OCI-LY3 (cell line): ENCODE measurements at regions not wholly inside any gene's neighbourhood (a gene's known extent, or its start where the extent isn't known, plus 50 kb on each side); places are given as distances from the start of the nearest gene placed in this dataset.

Experiments used
- H2AFZ ChIP-seq: fragments of 200-600, 300-600 bp; shearing (Covaris generic); 2 replicates; pipeline ENCODE4 v1.6.0; 2014; ENCODE audit warnings: antibody characterized with exemption, low read depth, low read length
- H3K27ac ChIP-seq: fragments of 200-600, 300-600 bp; sonication (generic); 2 replicates; pipeline ENCODE4 v1.5.1; 2014; ENCODE audit warnings: mild to moderate bottlenecking, low read length, moderate library complexity, mixed read lengths
- H3K27me3 ChIP-seq: fragments of 200-600, 300-600 bp; sonication (generic); 2 replicates; pipeline ENCODE4 v1.6.1; 2014; ENCODE audit warnings: low read depth, low read length, mixed read lengths
- H3K36me3 ChIP-seq: fragments of 200-600, 300-600 bp; sonication (generic); replicated peaks from 2 replicates; pipeline ENCODE3; 2014; ENCODE audit warnings: low read depth, low read length, mixed read lengths
- H3K4me1 ChIP-seq: fragments of 300-600, 200-600 bp; sonication (generic); 2 replicates; pipeline ENCODE4 v1.6.1; 2014; ENCODE audit warnings: low read length, mixed read lengths
- H3K4me2 ChIP-seq: fragments of 200-600, 300-600 bp; sonication (generic); 2 replicates; pipeline ENCODE4 v1.6.1; 2014; ENCODE audit warnings: low read length, mixed read lengths
- H3K4me3 ChIP-seq: fragments of 300-600, 200-600 bp; sonication (generic); 2 replicates; pipeline ENCODE4 v1.5.1; 2014; ENCODE audit warnings: antibody characterized with exemption, mild to moderate bottlenecking, low read length, moderate library complexity
- H3K79me2 ChIP-seq: fragments of 300-600, 200-600 bp; shearing (Covaris generic); 2 replicates; pipeline ENCODE4 v1.6.1; 2014; ENCODE audit warnings: mild to moderate bottlenecking, low read length, mixed read lengths
- H3K9ac ChIP-seq: fragments of 300-600, 200-600 bp; shearing (Covaris generic); 2 replicates; pipeline ENCODE4 v1.6.0; 2014; ENCODE audit warnings: mild to moderate bottlenecking, low read length, moderate library complexity
- H3K9me3 ChIP-seq: fragments of 200-600, 300-600 bp; shearing (Covaris generic); 2 replicates; pipeline ENCODE4 v1.6.1; 2014; ENCODE audit warnings: low read length, mixed read lengths; ENCODE audit not compliant: insufficient read depth
- H4K20me1 ChIP-seq: fragments of 200-600, 300-600 bp; sonication (generic); 2 replicates; pipeline ENCODE4 v1.6.1; 2016; ENCODE audit warnings: low read length, mixed read lengths; ENCODE audit not compliant: insufficient read depth
- EZH2phosphoT487 ChIP-seq: fragments of 200-600 bp; shearing (Covaris generic); IDR thresholded peaks from 2 replicates; pipeline ENCODE4 v1.6.1; 2018; ENCODE audit warnings: antibody characterized with exemption, mixed run types, low read depth
- TF ChIP-seq, protein P1 (sequence below): fragments of 200-600, 300-600 bp; sonication (generic); IDR thresholded peaks from 2 replicates; pipeline ENCODE4 v1.5.1; 2014; ENCODE audit warnings: antibody characterized with exemption, low read length, low read depth

DNA sequence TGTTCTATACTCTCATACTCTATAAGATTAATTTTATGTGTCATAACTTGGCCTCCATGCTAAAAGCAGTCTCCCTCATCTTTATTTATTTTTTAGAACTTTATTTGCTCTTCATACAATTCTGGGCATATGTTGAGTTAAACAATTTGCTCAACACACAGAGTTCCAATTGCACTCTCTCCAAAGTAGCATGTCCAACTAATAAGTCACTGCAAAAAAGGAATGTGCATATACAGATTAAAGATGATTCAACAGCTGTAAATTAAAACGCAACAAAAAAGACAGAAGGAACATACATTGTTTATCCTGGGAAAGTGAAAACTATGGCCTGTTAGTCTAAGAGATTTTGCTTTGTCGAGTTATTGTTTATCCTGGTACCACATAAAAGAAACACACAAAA lies 277.7 kb upstream of the ACVR2A start:
- no peaks in the 10 kb centered on the region for H3K79me2 ChIP-seq
- no peak overlapping the region for H3K4me3 ChIP-seq
- no peaks in the 10 kb centered on the region for H3K4me1 ChIP-seq
- H3K27me3 ChIP-seq = no peaks in the 10 kb centered on the region
- no peak overlapping the region for H3K9ac ChIP-seq
- no peaks in the 10 kb centered on the region for H3K36me3 ChIP-seq
- H2AFZ ChIP-seq = no peak overlapping the region
- H4K20me1 ChIP-seq = no peaks in the 10 kb centered on the region
- no peak overlapping the region for H3K27ac ChIP-seq
- H3K9me3 ChIP-seq = no peaks in the 10 kb centered on the region
- no peak overlapping the region for H3K4me2 ChIP-seq
- no peak for TF ChIP-seq EZH2phosphoT487
- TF ChIP-seq, protein P1, sequence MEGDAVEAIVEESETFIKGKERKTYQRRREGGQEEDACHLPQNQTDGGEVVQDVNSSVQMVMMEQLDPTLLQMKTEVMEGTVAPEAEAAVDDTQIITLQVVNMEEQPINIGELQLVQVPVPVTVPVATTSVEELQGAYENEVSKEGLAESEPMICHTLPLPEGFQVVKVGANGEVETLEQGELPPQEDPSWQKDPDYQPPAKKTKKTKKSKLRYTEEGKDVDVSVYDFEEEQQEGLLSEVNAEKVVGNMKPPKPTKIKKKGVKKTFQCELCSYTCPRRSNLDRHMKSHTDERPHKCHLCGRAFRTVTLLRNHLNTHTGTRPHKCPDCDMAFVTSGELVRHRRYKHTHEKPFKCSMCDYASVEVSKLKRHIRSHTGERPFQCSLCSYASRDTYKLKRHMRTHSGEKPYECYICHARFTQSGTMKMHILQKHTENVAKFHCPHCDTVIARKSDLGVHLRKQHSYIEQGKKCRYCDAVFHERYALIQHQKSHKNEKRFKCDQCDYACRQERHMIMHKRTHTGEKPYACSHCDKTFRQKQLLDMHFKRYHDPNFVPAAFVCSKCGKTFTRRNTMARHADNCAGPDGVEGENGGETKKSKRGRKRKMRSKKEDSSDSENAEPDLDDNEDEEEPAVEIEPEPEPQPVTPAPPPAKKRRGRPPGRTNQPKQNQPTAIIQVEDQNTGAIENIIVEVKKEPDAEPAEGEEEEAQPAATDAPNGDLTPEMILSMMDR = no peak

DNA sequence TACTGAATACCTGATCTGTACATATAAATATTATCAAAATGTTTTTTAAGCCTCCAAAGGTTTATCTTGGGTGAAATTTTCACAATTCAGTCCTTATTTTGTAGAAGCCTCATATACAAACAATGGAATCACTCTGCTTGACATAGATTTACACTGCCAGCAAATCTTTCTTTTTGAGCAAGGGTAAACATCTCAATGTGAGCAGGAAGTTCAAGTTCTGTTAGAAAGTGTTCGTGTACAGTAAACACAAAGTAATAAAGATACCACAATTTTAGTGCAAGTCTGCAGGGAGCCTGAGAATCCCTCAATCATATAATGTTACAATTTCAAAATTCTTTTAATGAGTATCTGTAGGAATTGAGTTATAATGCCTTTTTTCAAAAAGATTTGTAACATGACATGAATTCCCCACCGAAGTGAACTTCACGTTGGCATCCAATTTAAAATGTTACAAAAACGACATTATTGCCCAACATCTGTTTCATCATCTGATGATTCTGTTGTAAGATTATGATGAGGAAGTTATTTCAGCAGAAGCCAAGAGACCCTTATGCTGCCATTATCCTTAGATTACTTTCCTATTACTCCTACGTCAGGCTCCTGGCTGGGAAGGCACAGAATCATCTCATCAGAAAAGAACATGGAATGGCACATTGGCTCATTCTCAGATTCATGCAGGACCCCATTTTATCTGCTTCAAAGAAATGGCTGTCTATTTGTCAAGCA lies 283.9 kb upstream of the ACVR2A start:
- Histone ChIP-seq H3K4me3 (no peak overlapping the region), H3K36me3 (no peaks in the 10 kb centered on the region), H3K9me3 (no peaks in the 10 kb centered on the region), H3K4me1 (no peaks in the 10 kb centered on the region), H3K27ac (no peak overlapping the region), H3K4me2 (no peak overlapping the region), H2AFZ (no peak overlapping the region), H3K27me3 (no peaks in the 10 kb centered on the region), H3K9ac (no peak overlapping the region), H3K79me2 (no peaks in the 10 kb centered on the region), H4K20me1 (no peaks in the 10 kb centered on the region)
- TF ChIP-seq EZH2phosphoT487 = no peak
- TF ChIP-seq, protein P1 = no peak

DNA sequence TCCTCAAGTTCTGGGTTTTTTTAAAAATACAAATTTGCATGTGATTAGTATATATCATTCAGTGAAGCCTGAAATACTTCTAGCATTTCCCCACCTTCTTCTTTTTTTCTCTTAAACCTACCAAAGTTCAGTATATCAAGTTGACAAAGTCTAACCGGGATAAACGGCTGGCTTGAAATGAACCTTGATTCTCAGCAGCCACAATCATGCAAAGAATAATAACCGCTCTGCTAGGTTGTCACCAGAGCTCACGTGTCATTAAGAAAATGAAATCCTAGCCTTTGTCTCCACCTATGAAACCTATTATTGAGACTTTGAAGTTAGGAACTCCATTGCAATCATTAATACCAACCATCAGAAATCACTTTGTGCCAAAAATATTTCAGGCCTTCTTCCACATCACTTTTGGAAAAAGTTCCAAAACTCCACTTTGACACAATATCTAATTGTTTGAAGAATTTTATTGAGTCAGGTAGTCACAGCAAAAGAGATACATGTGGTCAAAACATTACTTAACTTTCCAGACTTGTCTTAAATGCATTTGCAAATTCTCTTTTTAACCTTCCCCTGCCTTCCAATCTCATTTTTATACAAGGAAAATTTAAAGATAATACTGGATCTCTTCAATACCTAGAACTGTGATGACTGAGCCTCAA lies 285.6 kb upstream of the ACVR2A start:
- no peaks in the 10 kb centered on the region for H3K36me3 ChIP-seq
- H2AFZ ChIP-seq = no peak overlapping the region
- no peak overlapping the region for H3K27ac ChIP-seq
- H3K27me3 ChIP-seq = no peaks in the 10 kb centered on the region
- no peak overlapping the region for H3K4me2 ChIP-seq
- H3K9me3 ChIP-seq = no peaks in the 10 kb centered on the region
- H3K9ac ChIP-seq = no peak overlapping the region
- H3K4me1 ChIP-seq = no peaks in the 10 kb centered on the region
- no peaks in the 10 kb centered on the region for H3K79me2 ChIP-seq
- no peak for TF ChIP-seq EZH2phosphoT487
- TF ChIP-seq, protein P1 = no peak
- no peaks in the 10 kb centered on the region for H4K20me1 ChIP-seq
- H3K4me3 ChIP-seq = no peak overlapping the region

DNA sequence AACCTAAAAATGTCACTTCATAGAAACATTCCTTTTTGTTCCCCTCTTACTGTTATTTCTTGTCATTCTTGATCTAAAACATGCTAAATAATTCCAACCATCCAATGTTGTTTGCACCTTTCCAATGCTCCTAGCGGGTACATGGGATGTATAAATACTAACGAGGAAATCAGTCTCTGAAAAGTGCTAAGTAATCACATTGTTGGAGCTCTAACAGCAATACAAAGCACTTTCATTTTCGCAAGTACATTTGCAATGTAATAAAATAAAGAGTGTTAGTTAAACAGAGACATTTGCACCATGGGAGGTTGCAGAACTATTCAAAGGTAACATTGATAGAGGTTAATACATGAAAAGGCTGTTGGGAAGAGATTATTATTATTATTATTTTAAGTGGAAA lies 286.2 kb upstream of the ACVR2A start:
- H3K27ac ChIP-seq = no peak overlapping the region

More for the DNA sequence above, 286.2 kb upstream of the ACVR2A start:
- no peaks in the 10 kb centered on the region for H4K20me1 ChIP-seq
- no peaks in the 10 kb centered on the region for H3K36me3 ChIP-seq
- H3K4me2 ChIP-seq = no peak overlapping the region
- H3K9me3 ChIP-seq = no peaks in the 10 kb centered on the region
- no peaks in the 10 kb centered on the region for H3K27me3 ChIP-seq
- H3K79me2 ChIP-seq = no peaks in the 10 kb centered on the region
- TF ChIP-seq EZH2phosphoT487 = no peak
- TF ChIP-seq, protein P1 = no peak
- H2AFZ ChIP-seq = no peak overlapping the region
- no peak overlapping the region for H3K4me3 ChIP-seq
- H3K4me1 ChIP-seq = no peaks in the 10 kb centered on the region
- no peak overlapping the region for H3K9ac ChIP-seq
